RWPE1 (cell line): ENCODE measurements at regions not wholly inside any gene's neighbourhood (a gene's known extent, or its start where the extent isn't known, plus 50 kb on each side); places are given as distances from the start of the nearest gene placed in this dataset.

ENCODE experiments used
- CTCF ChIA-PET: fragments of 350-600 bp; sonication (Branson Sonifier 250); formaldehyde crosslinking; extraction: SDS; loops from one replicate; lab custom pipeline; 2021; lab: Yijun Ruan, JAX
- POLR2A ChIA-PET: fragments of 400-600 bp; formaldehyde crosslinking; extraction: SDS; loops from one replicate; lab custom pipeline; 2020; ENCODE audit warnings: antibody characterized with exemption; ENCODE audit not compliant: low non-redundant PET; lab: Yijun Ruan, JAX
- DNase-seq: peaks from one replicate; pipeline ENCODE4 v3.0.0; 2012; ENCODE audit warnings: low spot score
- H3K27ac ChIP-seq: fragments of 450-650 bp; 2 replicates; pipeline ENCODE4 v1.5.1; 2017
- TF ChIP-seq, protein P1 (sequence below): fragments of 450-650 bp; conservative IDR thresholded peaks from 2 replicates; pipeline ENCODE4 v1.5.1; 2017; ENCODE audit warnings: low read depth, mild to moderate bottlenecking

DNA sequence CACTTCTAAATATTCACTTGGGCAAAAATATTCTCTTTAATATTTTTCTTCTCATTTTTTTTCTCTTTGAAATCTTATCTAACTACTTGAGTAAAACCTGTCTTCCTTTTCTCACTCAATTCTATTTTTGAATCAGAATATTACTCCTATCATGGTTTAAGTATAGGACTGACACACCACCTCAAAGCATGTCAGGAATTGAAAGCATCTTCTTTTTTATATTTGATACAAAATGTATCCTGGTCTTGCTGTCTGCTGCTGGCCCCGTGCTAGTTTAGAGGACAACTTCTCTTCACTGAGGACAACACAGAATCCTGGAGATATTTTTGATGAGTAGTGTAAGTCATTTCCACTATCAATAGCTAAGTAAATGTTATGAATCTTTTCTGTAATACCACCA is 383.6 kb downstream of the GADD45G start:
- TF ChIP-seq, protein P1, sequence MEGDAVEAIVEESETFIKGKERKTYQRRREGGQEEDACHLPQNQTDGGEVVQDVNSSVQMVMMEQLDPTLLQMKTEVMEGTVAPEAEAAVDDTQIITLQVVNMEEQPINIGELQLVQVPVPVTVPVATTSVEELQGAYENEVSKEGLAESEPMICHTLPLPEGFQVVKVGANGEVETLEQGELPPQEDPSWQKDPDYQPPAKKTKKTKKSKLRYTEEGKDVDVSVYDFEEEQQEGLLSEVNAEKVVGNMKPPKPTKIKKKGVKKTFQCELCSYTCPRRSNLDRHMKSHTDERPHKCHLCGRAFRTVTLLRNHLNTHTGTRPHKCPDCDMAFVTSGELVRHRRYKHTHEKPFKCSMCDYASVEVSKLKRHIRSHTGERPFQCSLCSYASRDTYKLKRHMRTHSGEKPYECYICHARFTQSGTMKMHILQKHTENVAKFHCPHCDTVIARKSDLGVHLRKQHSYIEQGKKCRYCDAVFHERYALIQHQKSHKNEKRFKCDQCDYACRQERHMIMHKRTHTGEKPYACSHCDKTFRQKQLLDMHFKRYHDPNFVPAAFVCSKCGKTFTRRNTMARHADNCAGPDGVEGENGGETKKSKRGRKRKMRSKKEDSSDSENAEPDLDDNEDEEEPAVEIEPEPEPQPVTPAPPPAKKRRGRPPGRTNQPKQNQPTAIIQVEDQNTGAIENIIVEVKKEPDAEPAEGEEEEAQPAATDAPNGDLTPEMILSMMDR, result no peak
- ChIA-PET POLR2A (no interaction called here), CTCF (interaction anchor here (0.5 kb wide), 1 partner anchor 461 kb away, joined by 3 read pairs; no protein-coding TSS in a partner anchor)
- no peak overlapping the region for H3K27ac ChIP-seq
- no peak for DNase-seq

DNA sequence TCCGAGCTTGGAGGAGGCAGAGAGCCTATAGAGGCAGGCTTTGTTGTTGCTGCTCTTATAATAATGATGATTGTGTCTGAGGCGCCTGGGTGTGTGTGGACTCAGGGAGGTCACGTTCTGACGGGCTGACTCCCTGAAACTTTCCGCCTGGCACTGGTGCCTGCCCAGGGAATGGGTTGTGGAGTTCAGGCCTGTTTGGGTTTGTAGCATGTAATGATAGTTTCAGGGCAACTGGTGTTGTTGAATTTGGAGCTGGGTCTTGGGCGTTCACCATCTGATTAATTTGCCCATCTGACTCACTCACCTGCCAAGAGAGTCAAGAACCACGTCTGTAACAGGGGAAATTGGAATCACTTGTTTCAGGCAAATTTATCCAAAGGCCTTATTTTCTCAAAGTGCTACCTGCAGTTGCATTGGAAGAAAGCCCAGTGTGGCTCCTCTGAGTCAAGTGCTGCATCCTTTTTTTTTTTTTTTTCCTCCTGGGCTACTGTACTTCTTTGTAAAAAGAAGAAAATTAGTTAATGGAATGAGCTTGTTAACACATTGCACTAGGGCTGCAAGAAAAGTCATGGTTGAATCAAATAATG is 386.5 kb downstream of the GADD45G start:
- CTCF ChIA-PET, result interaction anchor here (0.7 kb wide), 1 partner anchor 107 kb away, joined by 3 read pairs; no protein-coding TSS in a partner anchor
- TF ChIP-seq, protein P1, result no peak
- no peak overlapping the region for H3K27ac ChIP-seq
- POLR2A ChIA-PET, result no interaction called here
- no peak for DNase-seq

DNA sequence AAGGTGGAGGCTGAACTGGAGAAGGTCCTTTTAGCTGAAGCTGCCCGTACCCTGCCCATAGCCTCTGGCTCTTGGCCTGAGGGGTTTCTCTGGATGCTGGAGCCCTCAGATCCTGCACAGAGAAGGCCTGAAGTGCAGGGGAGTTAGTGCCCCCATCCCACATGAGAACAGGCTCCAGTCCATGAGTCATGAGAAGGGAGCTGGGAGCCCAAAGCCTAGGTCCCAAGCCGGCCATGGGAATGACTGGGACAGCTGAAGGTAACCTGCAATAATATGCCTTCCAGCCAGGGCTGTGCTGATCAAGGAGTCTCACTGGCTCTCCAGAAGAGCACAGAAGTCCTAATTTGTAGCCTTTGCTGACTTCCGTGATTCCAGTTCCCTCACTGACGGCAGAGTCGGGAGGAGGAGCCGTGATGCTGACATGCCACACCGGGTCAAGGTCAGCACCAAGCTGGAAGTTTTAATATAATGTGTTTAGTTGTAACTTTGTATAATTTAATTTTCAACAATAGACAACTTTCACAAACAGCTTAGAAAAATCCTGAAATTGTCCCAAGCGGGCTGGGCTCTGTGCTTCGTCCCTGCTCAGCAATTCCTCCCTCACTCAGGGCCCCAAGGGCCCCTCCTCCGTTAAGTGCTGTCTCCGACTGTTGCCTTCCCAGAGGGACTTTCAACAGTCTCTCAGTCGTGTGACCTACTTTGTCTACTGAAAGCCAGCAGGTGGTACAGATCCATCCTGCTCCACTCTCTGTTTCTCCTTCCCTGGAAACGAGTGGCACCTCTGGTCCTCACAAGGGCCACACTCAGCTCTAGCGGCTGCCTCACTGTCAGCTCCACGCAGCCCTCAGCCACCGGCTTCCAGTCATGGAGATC is 387.8 kb downstream of the GADD45G start:
- no peak overlapping the region for H3K27ac ChIP-seq
- POLR2A ChIA-PET, result no interaction called here
- CTCF ChIA-PET, result interaction anchor here (0.6 kb wide), 1 partner anchor 67 kb away, joined by 3 read pairs; no protein-coding TSS in a partner anchor
- DNase-seq, result no peak
- TF ChIP-seq, protein P1, result no peak

DNA sequence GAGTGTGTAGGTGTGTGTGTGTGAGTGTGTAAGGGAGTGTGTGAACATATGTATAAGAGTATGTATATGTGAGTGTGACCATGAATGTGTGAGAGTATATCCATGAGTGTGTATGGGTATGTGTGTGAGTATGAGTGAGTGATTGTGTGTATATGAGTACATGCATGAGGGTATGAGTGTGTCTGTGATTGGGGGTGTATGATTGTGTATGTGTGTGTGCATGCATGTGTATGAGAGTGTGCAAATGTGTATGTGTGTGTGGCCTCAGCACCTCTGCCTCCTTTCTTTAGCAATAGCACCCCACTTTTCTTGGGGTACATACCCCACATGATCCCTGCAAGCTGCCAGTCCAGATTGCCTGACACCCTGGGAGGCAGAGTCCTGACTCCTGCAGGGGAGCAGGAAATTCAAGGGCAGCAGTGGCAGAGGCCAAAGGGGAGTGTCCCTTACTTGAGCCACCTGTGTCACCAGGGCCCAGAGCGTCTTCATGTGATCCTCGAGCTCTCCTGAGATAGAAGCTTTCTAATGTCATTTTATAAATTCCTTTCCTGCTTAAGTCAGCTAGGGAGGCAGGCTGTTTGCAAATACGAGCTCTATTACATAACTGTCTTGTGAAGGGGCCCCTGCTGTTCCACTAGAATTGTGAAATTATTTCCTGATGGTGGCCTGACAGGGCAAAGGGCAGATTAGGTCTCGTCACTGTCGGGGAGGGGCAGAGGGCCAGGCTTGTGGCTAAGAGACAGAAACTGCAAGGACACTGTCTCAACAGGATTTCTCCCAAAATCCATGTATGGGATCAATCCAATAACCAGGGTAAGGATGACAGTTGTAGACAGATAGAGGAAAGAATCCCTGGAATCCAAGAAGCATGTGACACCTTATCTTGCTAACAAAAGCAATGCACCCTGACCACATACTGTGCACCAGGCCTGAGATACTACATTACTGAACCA is 389.1 kb downstream of the GADD45G start:
- no peak overlapping the region for H3K27ac ChIP-seq
- ChIA-PET POLR2A (no interaction called here), CTCF (no interaction called here)
- TF ChIP-seq, protein P1, result no peak
- DNase-seq, result no peak

DNA sequence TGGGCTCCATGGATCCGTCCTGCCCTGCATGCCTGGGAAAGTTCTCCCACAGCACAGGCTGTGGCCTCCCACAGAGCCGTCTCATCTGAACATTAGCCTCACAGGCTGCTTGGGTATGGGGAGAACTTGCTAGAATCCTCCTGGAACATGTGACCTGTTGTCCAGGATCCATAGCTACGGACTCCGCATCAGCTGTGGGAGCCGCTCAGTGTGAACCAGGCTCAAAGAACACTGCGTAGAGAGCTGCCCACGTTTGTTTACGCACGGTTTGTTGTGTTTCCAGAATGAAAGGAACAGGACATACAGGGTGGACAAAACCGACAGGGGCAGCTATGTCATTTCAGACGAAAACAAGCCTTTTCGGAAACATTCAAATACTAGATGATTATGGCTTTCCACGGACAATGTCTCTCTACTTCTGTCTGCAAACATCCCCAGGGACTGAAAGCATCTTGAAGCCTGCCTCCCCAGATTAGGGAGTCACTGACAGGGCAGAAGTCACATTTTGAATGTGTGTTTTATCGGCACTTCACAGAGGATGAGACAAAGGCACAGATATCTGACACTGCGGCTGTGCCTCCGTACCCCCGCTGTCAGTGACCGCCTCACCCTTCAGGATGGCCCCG is 390.3 kb downstream of the GADD45G start:
- DNase-seq, result no peak

More for the DNA sequence above, 390.3 kb downstream of the GADD45G start:
- H3K27ac ChIP-seq, result no peak overlapping the region
- ChIA-PET POLR2A (no interaction called here), CTCF (interaction anchor here (0.9 kb wide), 1 partner anchor 392 kb away, joined by 4 read pairs; no protein-coding TSS in a partner anchor)
- TF ChIP-seq, protein P1, result no peak
